Activated T-cell treated with anti-CD3 and anti-CD28 coated beads, Interleukin-2, amount 50 U/mL, for 24 hours (primary cell): ENCODE measurements at regions not wholly inside any gene's neighbourhood (a gene's known extent, or its start where the extent isn't known, plus 50 kb on each side); places are given as distances from the start of the nearest gene placed in this dataset.

Experiments used
- DNase-seq: peaks from one replicate; pipeline ENCODE4 v3.0.0-alpha.2; 2020
- H3K27ac Mint-ChIP-seq: 2 replicates; pipeline ENCODE4 v1.8.0; 2020; ENCODE audit warnings: mild to moderate bottlenecking, mixed read lengths
- H3K27me3 Mint-ChIP-seq: 2 replicates; pipeline ENCODE4 v1.8.0; 2020; ENCODE audit warnings: mixed read lengths
- H3K36me3 Mint-ChIP-seq: 2 replicates; pipeline ENCODE4 v1.8.0; 2020; ENCODE audit warnings: low read depth, mixed read lengths
- H3K4me1 Mint-ChIP-seq: 2 replicates; pipeline ENCODE4 v1.8.0; 2020; ENCODE audit warnings: low read depth, mixed read lengths
- H3K4me3 Mint-ChIP-seq: 2 replicates; pipeline ENCODE4 v1.8.0; 2020; ENCODE audit warnings: mild to moderate bottlenecking, moderate library complexity, mixed read lengths
- H3K9me3 Mint-ChIP-seq: 2 replicates; pipeline ENCODE4 v1.8.0; 2020; ENCODE audit warnings: mixed read lengths

GRCh38 chr2:62447411-62447810, 58.6 kb downstream of the TMEM17 start:
- Mint-ChIP-seq H3K27me3 (no peaks in the 10 kb centered on the region), H3K4me1 (no peaks in the 10 kb centered on the region), H3K9me3 (no peaks in the 10 kb centered on the region), H3K36me3 (no peaks in the 10 kb centered on the region), H3K4me3 (no peak overlapping the region), H3K27ac (no peak overlapping the region)
- no peak for DNase-seq

GRCh38 chr2:62446491-62446890, 59.5 kb downstream of the TMEM17 start:
- no peaks in the 10 kb centered on the region for H3K27me3 Mint-ChIP-seq
- H3K36me3 Mint-ChIP-seq: no peaks in the 10 kb centered on the region
- DNase-seq: no peak
- no peaks in the 10 kb centered on the region for H3K4me1 Mint-ChIP-seq
- no peak overlapping the region for H3K27ac Mint-ChIP-seq
- H3K4me3 Mint-ChIP-seq: no peak overlapping the region
- H3K9me3 Mint-ChIP-seq: no peaks in the 10 kb centered on the region

- Mint-ChIP-seq H3K27me3 (no peaks in the 10 kb centered on the region), H3K9me3 (no peaks in the 10 kb centered on the region), H3K4me1 (no peaks in the 10 kb centered on the region), H3K36me3 (no peaks in the 10 kb centered on the region), H3K27ac (no peak overlapping the region), H3K4me3 (no peak overlapping the region)
- DNase-seq: no peak
Measured at GRCh38 chr2:62443886-62444285, 62.1 kb downstream of the TMEM17 start.

DNA sequence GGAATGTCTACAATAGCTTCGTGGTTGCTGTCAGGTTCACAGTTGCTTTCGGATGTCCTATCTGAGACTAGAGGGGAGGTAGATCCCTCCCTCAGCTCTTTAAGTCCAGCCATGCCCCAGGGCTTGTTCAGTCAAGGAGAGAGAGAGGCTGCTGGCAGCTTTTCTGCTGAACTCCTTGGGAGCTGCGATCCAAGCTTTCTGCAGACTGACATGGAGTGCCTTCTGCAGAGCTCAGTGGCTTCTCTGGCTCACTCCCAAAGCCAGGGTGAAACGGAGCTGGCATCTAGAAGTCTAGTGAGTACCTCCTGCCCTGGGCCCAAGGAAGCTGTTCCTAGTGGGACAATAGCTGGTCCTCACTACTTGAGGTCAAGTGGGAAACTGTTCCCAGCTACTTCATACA, 62.5 kb downstream of the TMEM17 start:
- DNase-seq: no peak
- Mint-ChIP-seq H3K9me3 (no peaks in the 10 kb centered on the region), H3K36me3 (no peaks in the 10 kb centered on the region), H3K27ac (no peak overlapping the region), H3K27me3 (no peaks in the 10 kb centered on the region), H3K4me3 (no peak overlapping the region), H3K4me1 (no peaks in the 10 kb centered on the region)

- no peak for DNase-seq
- no peaks in the 10 kb centered on the region for H3K27me3 Mint-ChIP-seq
- H3K9me3 Mint-ChIP-seq: no peaks in the 10 kb centered on the region
- H3K27ac Mint-ChIP-seq: no peak overlapping the region
- H3K4me1 Mint-ChIP-seq: no peaks in the 10 kb centered on the region
- no peaks in the 10 kb centered on the region for H3K36me3 Mint-ChIP-seq
- H3K4me3 Mint-ChIP-seq: no peak overlapping the region
Measured at GRCh38 chr2:62441824-62442223, 64.2 kb downstream of the TMEM17 start.

- Mint-ChIP-seq H3K4me1 (no peaks in the 10 kb centered on the region), H3K9me3 (no peaks in the 10 kb centered on the region), H3K27me3 (no peaks in the 10 kb centered on the region), H3K27ac (no peak overlapping the region), H3K36me3 (no peaks in the 10 kb centered on the region), H3K4me3 (no peak overlapping the region)
- DNase-seq: no peak
Measured at GRCh38 chr2:62441421-62441820, 64.6 kb downstream of the TMEM17 start.

- Mint-ChIP-seq H3K4me1 (no peaks in the 10 kb centered on the region), H3K4me3 (no peak overlapping the region), H3K27ac (no peak overlapping the region), H3K9me3 (no peaks in the 10 kb centered on the region), H3K36me3 (no peaks in the 10 kb centered on the region), H3K27me3 (no peaks in the 10 kb centered on the region)
- no peak for DNase-seq
Measured at GRCh38 chr2:62440281-62440946, 65.6 kb downstream of the TMEM17 start.

DNA sequence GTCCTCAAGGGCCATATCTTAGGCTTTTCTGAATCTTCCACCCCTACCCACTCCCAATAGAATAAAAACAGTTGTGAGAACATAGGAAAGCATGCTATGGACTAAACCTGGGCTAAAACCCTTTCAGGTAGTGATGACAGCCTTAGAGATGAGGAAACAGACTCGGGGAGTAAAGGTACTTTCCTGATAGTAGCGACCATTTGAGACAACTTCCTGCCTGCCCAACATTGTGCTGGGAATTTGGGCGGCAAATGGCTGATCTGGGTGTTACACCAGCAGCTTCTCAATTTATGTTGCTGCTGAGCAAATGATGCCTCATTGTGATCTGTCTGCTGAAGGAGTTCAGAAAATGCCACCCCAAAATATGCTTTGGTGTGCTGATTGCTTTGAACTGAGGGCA, 66.6 kb downstream of the TMEM17 start:
- no peaks in the 10 kb centered on the region for H3K27me3 Mint-ChIP-seq
- DNase-seq: no peak
- H3K4me3 Mint-ChIP-seq: no peak overlapping the region
- H3K4me1 Mint-ChIP-seq: no peaks in the 10 kb centered on the region
- no peaks in the 10 kb centered on the region for H3K36me3 Mint-ChIP-seq
- no peaks in the 10 kb centered on the region for H3K9me3 Mint-ChIP-seq
- no peak overlapping the region for H3K27ac Mint-ChIP-seq

GRCh38 chr2:62437785-62438184, 68.2 kb downstream of the TMEM17 start:
- H3K4me3 Mint-ChIP-seq: no peak overlapping the region
- H3K9me3 Mint-ChIP-seq: no peaks in the 10 kb centered on the region
- DNase-seq: no peak
- no peaks in the 10 kb centered on the region for H3K36me3 Mint-ChIP-seq
- no peaks in the 10 kb centered on the region for H3K27me3 Mint-ChIP-seq
- no peak overlapping the region for H3K27ac Mint-ChIP-seq
- H3K4me1 Mint-ChIP-seq: no peaks in the 10 kb centered on the region

DNA sequence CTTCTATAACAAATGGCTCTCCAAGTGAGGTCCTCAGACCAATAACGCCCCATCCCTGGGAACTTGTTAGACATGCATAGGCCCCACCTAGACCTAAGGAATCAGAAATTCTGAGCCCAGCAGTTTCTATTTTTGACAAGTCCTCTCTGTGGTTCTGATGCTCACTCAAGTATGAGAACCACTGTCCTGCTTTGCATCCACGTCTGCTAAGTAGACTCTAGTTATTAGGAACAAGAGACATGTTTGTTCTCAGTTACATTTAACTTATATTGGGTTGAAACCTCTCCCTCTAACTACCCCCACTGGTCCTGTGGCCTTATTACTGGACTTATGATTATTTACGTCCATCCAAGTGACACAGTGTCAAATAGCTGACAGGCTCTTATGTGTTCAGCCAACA, 70.3 kb downstream of the TMEM17 start:
- no peaks in the 10 kb centered on the region for H3K36me3 Mint-ChIP-seq
- no peak overlapping the region for H3K4me3 Mint-ChIP-seq
- H3K27me3 Mint-ChIP-seq: no peaks in the 10 kb centered on the region
- H3K9me3 Mint-ChIP-seq: no peaks in the 10 kb centered on the region
- no peak for DNase-seq
- no peak overlapping the region for H3K27ac Mint-ChIP-seq
- no peaks in the 10 kb centered on the region for H3K4me1 Mint-ChIP-seq

- Mint-ChIP-seq H3K27me3 (no peaks in the 10 kb centered on the region), H3K9me3 (peaks cover 2% of the 10 kb centered on the region), H3K27ac (no peak overlapping the region), H3K36me3 (no peaks in the 10 kb centered on the region), H3K4me3 (no peak overlapping the region), H3K4me1 (no peaks in the 10 kb centered on the region)
- DNase-seq: no peak
Measured at GRCh38 chr2:62432407-62432806, 73.6 kb downstream of the TMEM17 start.

- no peaks in the 10 kb centered on the region for H3K27me3 Mint-ChIP-seq
- H3K36me3 Mint-ChIP-seq: no peaks in the 10 kb centered on the region
- DNase-seq: no peak
- no peak overlapping the region for H3K4me3 Mint-ChIP-seq
- H3K27ac Mint-ChIP-seq: no peak overlapping the region
- H3K4me1 Mint-ChIP-seq: no peaks in the 10 kb centered on the region
- H3K9me3 Mint-ChIP-seq: peaks cover 2% of the 10 kb centered on the region
Measured at GRCh38 chr2:62431512-62431911, 74.5 kb downstream of the TMEM17 start.

GRCh38 chr2:62430146-62430545, 75.8 kb downstream of the TMEM17 start:
- DNase-seq: no peak
- Mint-ChIP-seq H3K27me3 (no peaks in the 10 kb centered on the region), H3K27ac (no peak overlapping the region), H3K4me3 (no peak overlapping the region), H3K36me3 (no peaks in the 10 kb centered on the region), H3K9me3 (peaks cover 2% of the 10 kb centered on the region), H3K4me1 (no peaks in the 10 kb centered on the region)

DNA sequence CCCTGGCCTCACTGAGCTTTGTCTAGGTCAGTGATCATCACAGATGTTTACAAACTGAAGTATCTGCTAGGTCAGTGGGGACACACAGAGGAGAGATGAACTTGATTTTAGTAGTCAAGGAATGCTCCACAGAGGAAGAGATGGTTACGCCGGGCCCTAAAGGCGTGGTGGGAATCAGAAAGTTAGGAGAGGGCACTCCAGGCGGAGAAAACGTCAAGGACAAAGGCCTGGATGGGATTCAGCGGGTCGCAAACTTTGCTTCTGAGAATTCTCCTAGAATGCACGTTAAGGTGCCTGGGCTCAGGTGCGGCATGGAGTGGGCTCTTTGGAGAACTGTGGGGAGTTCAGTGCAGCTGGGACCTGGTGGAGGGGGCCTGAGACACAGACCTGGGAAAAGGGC, 78.8 kb downstream of the TMEM17 start:
- H3K27ac Mint-ChIP-seq: no peak overlapping the region
- peaks cover 2% of the 10 kb centered on the region for H3K9me3 Mint-ChIP-seq
- no peak for DNase-seq
- no peak overlapping the region for H3K4me3 Mint-ChIP-seq
- H3K4me1 Mint-ChIP-seq: no peaks in the 10 kb centered on the region
- H3K36me3 Mint-ChIP-seq: no peaks in the 10 kb centered on the region
- H3K27me3 Mint-ChIP-seq: no peaks in the 10 kb centered on the region

DNA sequence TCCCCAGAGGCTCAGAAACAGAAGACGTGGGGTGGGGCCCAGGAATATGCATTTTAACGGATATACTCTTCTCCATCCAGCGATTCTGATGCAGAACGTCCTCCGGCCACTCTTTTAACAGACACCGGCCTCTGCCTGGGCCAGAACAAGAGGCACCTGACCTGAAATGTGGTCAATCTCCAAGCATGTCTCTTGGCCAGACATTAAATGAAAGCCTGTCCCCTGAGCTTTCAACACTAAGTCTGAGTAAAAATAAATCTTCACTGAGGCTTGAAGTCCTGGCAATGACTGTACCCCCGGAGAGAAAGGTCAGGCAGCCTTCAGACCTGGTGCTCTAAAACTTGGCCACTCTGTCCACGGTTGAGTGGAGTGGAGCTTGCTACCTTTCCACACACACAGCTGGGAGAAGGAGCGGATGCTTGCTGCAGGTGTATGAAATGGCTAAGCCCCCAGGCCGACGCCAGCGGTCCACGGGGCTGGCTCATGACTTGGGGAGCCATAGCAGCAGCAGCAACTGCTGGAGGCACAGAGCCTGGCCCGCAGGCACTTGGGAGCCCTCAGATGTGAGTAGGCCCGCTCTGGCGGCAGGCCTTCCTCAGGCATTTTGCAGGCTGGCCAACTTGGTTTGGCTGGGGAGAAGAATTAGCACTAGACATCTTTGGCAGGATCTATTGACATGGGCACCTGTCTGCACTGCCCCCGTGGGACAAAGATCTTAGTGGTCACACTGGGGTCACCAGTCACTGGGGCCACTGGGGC, 79.7 kb downstream of the TMEM17 start:
- Mint-ChIP-seq H3K9me3 (peaks cover 2% of the 10 kb centered on the region), H3K27ac (no peak overlapping the region), H3K27me3 (no peaks in the 10 kb centered on the region), H3K4me3 (no peak overlapping the region), H3K4me1 (no peaks in the 10 kb centered on the region), H3K36me3 (no peaks in the 10 kb centered on the region)
- DNase-seq: no peak
